Prostate gland (tissue), 2 donors: ENCODE measurements at regions not wholly inside any gene's neighbourhood (a gene's known extent, or its start where the extent isn't known, plus 50 kb on each side); places are given as distances from the start of the nearest gene placed in this dataset.

Source experiments
- CTCF ChIP-seq, 4 experiments: fragments of 200-600 bp in 2 of 4; fragments of 450-650 bp in 2 of 4; sonication (generic) in 2 of 4; IDR thresholded peaks; 1 replicate in 3 of 4; 2 replicates in 1 of 4; pipeline ENCODE4 v1.5.1; 2016 to 2019; ENCODE audit warnings: antibody characterized with exemption in 4 of 4, mild to moderate bottlenecking in 2 of 4, moderate library complexity in 2 of 4
- POLR2A ChIP-seq: fragments of 450-650 bp; IDR thresholded peaks from one replicate; pipeline ENCODE4 v1.6.1; 2016; ENCODE audit warnings: antibody characterized with exemption, mild to moderate bottlenecking
- POLR2AphosphoS5 ChIP-seq: sonication (generic); formaldehyde crosslinking; IDR thresholded peaks from one replicate; pipeline ENCODE4 v1.6.1; 2017; ENCODE audit warnings: antibody characterized with exemption

- no peak for TF ChIP-seq POLR2A
- no peak for TF ChIP-seq CTCF (IDR thresholded peaks at IDR 0.05)
- TF ChIP-seq POLR2AphosphoS5: no peak
Measured at GRCh38 chr3:163838769-163839168, 1239.5 kb downstream of the SI start.
